NCI-H1048 (cell line): ENCODE measurements at regions not wholly inside any gene's neighbourhood (a gene's known extent, or its start where the extent isn't known, plus 50 kb on each side); places are given as distances from the start of the nearest gene placed in this dataset.
"Not testable (repeated sequence)": the region's sequence is repeated elsewhere in the genome, so short reads cannot be mapped to it uniquely, and the experiment has no call there.

Experiments
- DNase-seq: peaks from one replicate; lab custom pipeline; 2025; lab: John Stamatoyannopoulos, UW

GRCh38 chr3:87576752-87577151, 300.4 kb upstream of the POU1F1 start:
- DNase-seq = no peak

- no peak for DNase-seq
Measured at GRCh38 chr3:87575550-87575949, 299.2 kb upstream of the POU1F1 start.

- DNase-seq = no peak
Measured at GRCh38 chr3:87568331-87568730, 291.9 kb upstream of the POU1F1 start.

- DNase-seq = no peak
Measured at GRCh38 chr3:87564438-87564837, 288.1 kb upstream of the POU1F1 start.

GRCh38 chr3:87563712-87564111, 287.3 kb upstream of the POU1F1 start:
- no peak for DNase-seq

- no peak for DNase-seq
Measured at GRCh38 chr3:87558492-87558891, 282.1 kb upstream of the POU1F1 start.

- DNase-seq = no peak
Measured at GRCh38 chr3:87555290-87555689, 278.9 kb upstream of the POU1F1 start.

GRCh38 chr3:87553058-87553457, 276.7 kb upstream of the POU1F1 start:
- no peak for DNase-seq

- no peak for DNase-seq
Measured at GRCh38 chr3:87550892-87551291, 274.5 kb upstream of the POU1F1 start.

- DNase-seq = no peak
Measured at GRCh38 chr3:87549208-87549607, 272.8 kb upstream of the POU1F1 start.

- DNase-seq = no peak
Measured at GRCh38 chr3:87548271-87548670, 271.9 kb upstream of the POU1F1 start.

- DNase-seq = no peak
Measured at GRCh38 chr3:87546216-87546615, 269.8 kb upstream of the POU1F1 start.

- DNase-seq = not testable (repeated sequence)
Measured at GRCh38 chr3:87543408-87543807, 267.0 kb upstream of the POU1F1 start.

GRCh38 chr3:87541723-87542122, 265.3 kb upstream of the POU1F1 start:
- no peak for DNase-seq

GRCh38 chr3:87538722-87539121, 262.3 kb upstream of the POU1F1 start:
- not testable (repeated sequence) for DNase-seq

- DNase-seq = no peak
Measured at GRCh38 chr3:87509401-87509800, 233.0 kb upstream of the POU1F1 start.

GRCh38 chr3:87508921-87509320, 232.5 kb upstream of the POU1F1 start:
- no peak for DNase-seq

GRCh38 chr3:87507753-87508152, 231.4 kb upstream of the POU1F1 start:
- no peak for DNase-seq

- DNase-seq = no peak
Measured at GRCh38 chr3:87503900-87504498, 227.6 kb upstream of the POU1F1 start.

GRCh38 chr3:87501076-87501475, 224.7 kb upstream of the POU1F1 start:
- DNase-seq = no peak

GRCh38 chr3:87498358-87499080, 222.1 kb upstream of the POU1F1 start:
- no peak for DNase-seq

- no peak for DNase-seq
Measured at GRCh38 chr3:87495938-87496337, 219.6 kb upstream of the POU1F1 start.

- no peak for DNase-seq
Measured at GRCh38 chr3:87494264-87494663, 217.9 kb upstream of the POU1F1 start.

GRCh38 chr3:87491843-87492242, 215.5 kb upstream of the POU1F1 start:
- no peak for DNase-seq
